Neural cell (in vitro differentiated cells): ENCODE measurements at regions not wholly inside any gene's neighbourhood (a gene's known extent, or its start where the extent isn't known, plus 50 kb on each side); places are given as distances from the start of the nearest gene placed in this dataset.

ENCODE experiments used
- H2AFZ ChIP-seq: fragments of 200-600, 300-800 bp; sonication (generic), shearing (Covaris generic); 2 replicates; pipeline ENCODE4 v1.6.0; 2014; ENCODE audit warnings: low read depth, mild to moderate bottlenecking, antibody characterized with exemption, low read length, moderate library complexity
- H3F3A ChIP-seq: fragments of 200-600 bp; shearing (Covaris generic); 2 replicates; pipeline ENCODE4 v1.6.1; 2016; ENCODE audit warnings: mild to moderate bottlenecking, moderate library complexity, mixed read lengths, antibody characterized with exemption, low read length; ENCODE audit not compliant: insufficient read depth, poor library complexity, severe bottlenecking
- H3K27ac ChIP-seq: fragments of 200-600, 300-800 bp; sonication (generic), shearing (Covaris generic); 2 replicates; pipeline ENCODE4 v1.5.1; 2014; ENCODE audit warnings: mild to moderate bottlenecking, low read length, moderate library complexity
- H3K27me3 ChIP-seq: fragments of 300-800, 200-600 bp; sonication (generic), shearing (Covaris generic); 2 replicates; pipeline ENCODE4 v1.6.0; 2014; ENCODE audit warnings: mild to moderate bottlenecking, low read depth, low read length, moderate library complexity; ENCODE audit not compliant: insufficient read depth
- H3K36me3 ChIP-seq: fragments of 300-800, 200-600 bp; sonication (generic), shearing (Covaris generic); 2 replicates; pipeline ENCODE4 v1.5.1; 2014; ENCODE audit warnings: mild to moderate bottlenecking, antibody characterized with exemption, low read length, moderate library complexity; ENCODE audit not compliant: insufficient read depth
- H3K4me2 ChIP-seq: fragments of 300-800, 200-600 bp; sonication (generic), shearing (Covaris generic); 2 replicates; pipeline ENCODE4 v1.6.0; 2014; ENCODE audit warnings: mild to moderate bottlenecking, low read length
- H3K4me3 ChIP-seq: fragments of 300-800, 200-600 bp; sonication (generic), shearing (Covaris generic); 2 replicates; pipeline ENCODE4 v1.5.1; 2014; ENCODE audit warnings: mild to moderate bottlenecking, low read length, moderate library complexity
- H3K79me2 ChIP-seq: fragments of 200-600 bp; shearing (Covaris generic); replicated peaks from 2 replicates; pipeline ENCODE4 v1.6.0; 2014; ENCODE audit warnings: mild to moderate bottlenecking, low read length, moderate library complexity; ENCODE audit not compliant: insufficient read depth
- H3K9ac ChIP-seq: fragments of 300-800, 200-600 bp; sonication (generic), shearing (Covaris generic); 2 replicates; pipeline ENCODE4 v1.6.1; 2016; ENCODE audit warnings: mild to moderate bottlenecking, low read length, mixed read lengths
- H3K9me2 ChIP-seq: fragments of 200-600 bp; shearing (Covaris generic); 2 replicates; pipeline ENCODE4 v1.6.1; 2016; ENCODE audit warnings: mild to moderate bottlenecking, low read length, mixed read lengths; ENCODE audit not compliant: insufficient read depth
- H3K9me3 ChIP-seq: fragments of 200-600, 300-800 bp; sonication (generic), shearing (Covaris generic); 2 replicates; pipeline ENCODE4 v1.6.1; 2016; ENCODE audit warnings: mild to moderate bottlenecking, mixed run types, low read length, moderate library complexity, mixed read lengths
- H4K20me1 ChIP-seq: fragments of 200-600 bp; shearing (Covaris generic); 2 replicates; pipeline ENCODE4 v1.6.1; 2016; ENCODE audit warnings: mild to moderate bottlenecking, mixed run types; ENCODE audit not compliant: insufficient read depth
- CTCF ChIP-seq: fragments of 450-650 bp; IDR thresholded peaks from 2 replicates; pipeline ENCODE4 v1.5.1; 2014; ENCODE audit warnings: antibody characterized with exemption, mild to moderate bottlenecking, moderate library complexity; ENCODE audit not compliant: poor library complexity, severe bottlenecking
- EP300 ChIP-seq: fragments of 450-650 bp; conservative IDR thresholded peaks from 2 replicates; pipeline ENCODE4 v1.6.1; 2014; ENCODE audit warnings: antibody characterized with exemption, mild to moderate bottlenecking, moderate library complexity; ENCODE audit not compliant: poor library complexity, severe bottlenecking
- EZH2 ChIP-seq: fragments of 200-600, 300-800 bp; shearing (Covaris generic), sonication (generic); IDR thresholded peaks from 2 replicates; pipeline ENCODE4 v1.6.1; 2014; ENCODE audit warnings: antibody characterized with exemption, low read length, borderline replicate concordance, mild to moderate bottlenecking; ENCODE audit not compliant: insufficient read depth, poor library complexity, severe bottlenecking
- MXI1 ChIP-seq: fragments of 450-650 bp; conservative IDR thresholded peaks from 2 replicates; pipeline ENCODE4 v1.6.1; 2014; ENCODE audit warnings: antibody characterized with exemption, mild to moderate bottlenecking; ENCODE audit not compliant: poor library complexity, severe bottlenecking
- POLR2AphosphoS5 ChIP-seq: IDR thresholded peaks from 2 replicates; pipeline ENCODE4 v1.6.1; 2012
- RAD21 ChIP-seq: fragments of 450-650 bp; conservative IDR thresholded peaks from 2 replicates; pipeline ENCODE4 v1.6.1; 2014; ENCODE audit warnings: antibody characterized with exemption, mild to moderate bottlenecking, moderate library complexity
- REST ChIP-seq: IDR thresholded peaks from 2 replicates; pipeline ENCODE4 v1.6.1; 2012; ENCODE audit warnings: borderline replicate concordance
- SMC3 ChIP-seq: fragments of 450-650 bp; conservative IDR thresholded peaks from 2 replicates; pipeline ENCODE4 v1.6.1; 2014; ENCODE audit warnings: antibody characterized with exemption, mild to moderate bottlenecking, moderate library complexity; ENCODE audit not compliant: poor library complexity
- TAF1 ChIP-seq: IDR thresholded peaks from 2 replicates; pipeline ENCODE4 v1.6.1; 2012; ENCODE audit warnings: low read depth

GRCh38 chr10:36303896-36304295 lies 661.8 kb upstream of the FZD8 start:
- no peak overlapping the region for H3K4me2 ChIP-seq
- no peak overlapping the region for H3K27ac ChIP-seq
- TF ChIP-seq CTCF (no peak), RAD21 (no peak), EZH2 (no peak), SMC3 (no peak), MXI1 (no peak), TAF1 (no peak), EP300 (no peak), POLR2AphosphoS5 (no peak), REST (no peak)
- H3K27me3 ChIP-seq: no peaks in the 10 kb centered on the region
- H3K36me3 ChIP-seq: no peaks in the 10 kb centered on the region
- H4K20me1 ChIP-seq: no peaks in the 10 kb centered on the region
- no peaks in the 10 kb centered on the region for H3K79me2 ChIP-seq
- no peak overlapping the region for H3K4me3 ChIP-seq
- no peaks in the 10 kb centered on the region for H3F3A ChIP-seq
- H3K9ac ChIP-seq: no peak overlapping the region
- no peaks in the 10 kb centered on the region for H3K9me2 ChIP-seq
- H2AFZ ChIP-seq: no peak overlapping the region
- no peaks in the 10 kb centered on the region for H3K9me3 ChIP-seq

GRCh38 chr10:36302086-36302485 lies 660.0 kb upstream of the FZD8 start:
- Histone ChIP-seq H2AFZ (no peak overlapping the region), H3K9ac (no peak overlapping the region), H3K9me3 (no peaks in the 10 kb centered on the region), H3K9me2 (no peaks in the 10 kb centered on the region), H4K20me1 (no peaks in the 10 kb centered on the region), H3K27me3 (no peaks in the 10 kb centered on the region), H3K4me3 (no peak overlapping the region), H3F3A (no peaks in the 10 kb centered on the region), H3K4me2 (no peak overlapping the region), H3K36me3 (no peaks in the 10 kb centered on the region), H3K27ac (no peak overlapping the region), H3K79me2 (no peaks in the 10 kb centered on the region)
- TF ChIP-seq POLR2AphosphoS5 (no peak), RAD21 (no peak), EP300 (no peak), CTCF (no peak), REST (no peak), TAF1 (no peak), SMC3 (no peak), EZH2 (no peak), MXI1 (no peak)
